ENCODE measurements at regions not wholly inside any gene's neighbourhood (a gene's known extent, or its start where the extent isn't known, plus 50 kb on each side); places are given as distances from the start of the nearest gene placed in this dataset.

DNA sequence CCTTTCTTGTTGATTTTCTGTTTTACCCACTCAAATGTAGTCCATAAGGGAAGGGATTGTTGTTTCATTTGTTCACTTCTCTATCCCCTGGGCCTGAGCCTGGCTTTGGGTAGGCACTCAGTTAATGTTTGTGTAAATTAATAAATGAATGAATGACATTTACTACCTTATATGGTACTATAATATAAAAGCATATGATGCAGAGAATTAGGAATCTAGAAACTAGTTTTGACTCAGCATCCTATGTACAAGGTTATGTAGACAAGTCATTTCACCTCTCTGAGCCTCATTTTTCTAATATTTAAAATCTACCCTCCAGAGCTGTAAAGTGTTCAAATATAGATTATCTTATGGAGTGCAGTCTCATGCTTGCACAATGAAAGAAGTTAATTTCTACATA lies 68.9 kb upstream of the S1PR1 start:
- no peak for TF ChIP-seq CTCF (IDR thresholded peaks at IDR 0.05; ENCODE audit: low read depth, low read length)
- no peak for TF ChIP-seq EZH2phosphoT487 (IDR thresholded peaks at IDR 0.05; ENCODE audit: low read depth)
